CD4-positive, alpha-beta T cell treated with Interleukin-6 for 4 hours (primary cell): ENCODE measurements at regions not wholly inside any gene's neighbourhood (a gene's known extent, or its start where the extent isn't known, plus 50 kb on each side); places are given as distances from the start of the nearest gene placed in this dataset.

ENCODE experiments used
- DNase-seq: peaks from one replicate; pipeline ENCODE4 v3.0.0-alpha.2; 2020; ENCODE audit warnings: mixed read lengths

GRCh38 chr16:6027733-6028132 is 930.1 kb upstream of the EEF2KMT start:
- DNase-seq = no peak

- DNase-seq = no peak
These were observed 925.9 kb upstream of the EEF2KMT start for GRCh38 chr16:6023449-6023848.

GRCh38 chr16:6021276-6021943 is 923.8 kb upstream of the EEF2KMT start:
- no peak for DNase-seq

- DNase-seq = no peak
These were observed 922.8 kb upstream of the EEF2KMT start for GRCh38 chr16:6020162-6020985.

- DNase-seq = no peak
These were observed 921.9 kb upstream of the EEF2KMT start for GRCh38 chr16:6019490-6019991.

- DNase-seq = no peak
These were observed 921.4 kb upstream of the EEF2KMT start for GRCh38 chr16:6018848-6019489.

GRCh38 chr16:6016530-6017184 is 919.1 kb upstream of the EEF2KMT start:
- no peak for DNase-seq

GRCh38 chr16:6012716-6013115 is 915.1 kb upstream of the EEF2KMT start:
- DNase-seq = no peak

- DNase-seq = no peak
These were observed 911.6 kb upstream of the EEF2KMT start for GRCh38 chr16:6009151-6009550.

GRCh38 chr16:6008670-6009069 is 911.1 kb upstream of the EEF2KMT start:
- DNase-seq = no peak

- no peak for DNase-seq
These were observed 895.8 kb upstream of the EEF2KMT start for GRCh38 chr16:5993356-5993755.

- no peak for DNase-seq
These were observed 885.4 kb upstream of the EEF2KMT start for GRCh38 chr16:5982979-5983378.

GRCh38 chr16:5979905-5980550 is 882.4 kb upstream of the EEF2KMT start:
- no peak for DNase-seq

- DNase-seq = no peak
These were observed 879.7 kb upstream of the EEF2KMT start for GRCh38 chr16:5977329-5977728.

GRCh38 chr16:5972747-5973146 is 875.2 kb upstream of the EEF2KMT start:
- DNase-seq = no peak

- DNase-seq = no peak
These were observed 874.3 kb upstream of the EEF2KMT start for GRCh38 chr16:5971924-5972323.

- DNase-seq = no peak
These were observed 873.5 kb upstream of the EEF2KMT start for GRCh38 chr16:5971106-5971505.

GRCh38 chr16:5966004-5966403 is 868.4 kb upstream of the EEF2KMT start:
- no peak for DNase-seq

- DNase-seq = no peak
These were observed 867.7 kb upstream of the EEF2KMT start for GRCh38 chr16:5965321-5965720.

GRCh38 chr16:5951486-5951885 is 853.9 kb upstream of the EEF2KMT start:
- DNase-seq = no peak

- no peak for DNase-seq
These were observed 847.4 kb upstream of the EEF2KMT start for GRCh38 chr16:5944971-5945370.

- DNase-seq = no peak
These were observed 841.0 kb upstream of the EEF2KMT start for GRCh38 chr16:5938607-5939006.

GRCh38 chr16:5932906-5933305 is 835.3 kb upstream of the EEF2KMT start:
- no peak for DNase-seq
